Endothelial cell of umbilical vein (primary cell): ENCODE measurements at regions not wholly inside any gene's neighbourhood (a gene's known extent, or its start where the extent isn't known, plus 50 kb on each side); places are given as distances from the start of the nearest gene placed in this dataset.

Source experiments
- CTCF ChIP-seq, 2 donors: IDR thresholded peaks; 1 replicate in 1 of 2; 2 replicates in 1 of 2; pipeline ENCODE4 v1.5.1; 2011; ENCODE audit warnings: low read length in 2 of 2, mild to moderate bottlenecking in 2 of 2, moderate library complexity in 2 of 2, control low read depth in 1 of 2, inconsistent platforms in 1 of 2, low read depth in 1 of 2; ENCODE audit not compliant: insufficient read depth in 1 of 2; ENCODE audit errors: extremely low read depth in 1 of 2
- EZH2 ChIP-seq: IDR thresholded peaks from 2 replicates; pipeline ENCODE4 v1.6.1; 2012; ENCODE audit warnings: borderline replicate concordance, low read depth, mild to moderate bottlenecking, moderate library complexity, low read length, inconsistent platforms; ENCODE audit not compliant: severe bottlenecking
- GATA2 ChIP-seq: IDR thresholded peaks from 2 replicates; pipeline ENCODE4 v1.7.0; 2011; ENCODE audit warnings: low read depth, mild to moderate bottlenecking, moderate library complexity, mixed read lengths, low read length; ENCODE audit not compliant: insufficient read length, insufficient read depth
- JUN ChIP-seq: IDR thresholded peaks from 2 replicates; pipeline ENCODE4 v1.6.1; 2011; ENCODE audit warnings: borderline replicate concordance, low read depth; ENCODE audit not compliant: insufficient read length, insufficient read depth
- MYC ChIP-seq: IDR thresholded peaks from one replicate; pipeline ENCODE4 v1.6.1; 2011; ENCODE audit warnings: mild to moderate bottlenecking, low read depth, low read length
- POLR2A ChIP-seq: IDR thresholded peaks from 2 replicates; pipeline ENCODE4 v1.6.1; 2012; ENCODE audit warnings: low read depth, mild to moderate bottlenecking, control low read depth, low read length
- POLR2AphosphoS5 ChIP-seq: IDR thresholded peaks from 2 replicates; pipeline ENCODE4 v1.6.1; 2012; ENCODE audit warnings: low read depth, mild to moderate bottlenecking, control low read depth, low read length, moderate library complexity; ENCODE audit not compliant: insufficient read depth
- TF ChIP-seq, protein P1 (sequence below): IDR thresholded peaks from 2 replicates; pipeline ENCODE4 v1.6.1; 2011; ENCODE audit not compliant: insufficient read depth, insufficient read length

- TF ChIP-seq CTCF (IDR thresholded peaks at IDR 0.05; ENCODE audit: extremely low read depth in 1 of 2, insufficient read depth in 1 of 2, low read depth in 1 of 2, low read length in 2 of 2) (no peak), POLR2A (no peak), POLR2AphosphoS5 (no peak), EZH2 (no peak), GATA2 (no peak), JUN (no peak), MYC (no peak)
- TF ChIP-seq, protein P1, sequence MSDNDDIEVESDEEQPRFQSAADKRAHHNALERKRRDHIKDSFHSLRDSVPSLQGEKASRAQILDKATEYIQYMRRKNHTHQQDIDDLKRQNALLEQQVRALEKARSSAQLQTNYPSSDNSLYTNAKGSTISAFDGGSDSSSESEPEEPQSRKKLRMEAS: no peak
Measured at GRCh38 chr16:65494609-65495008, 372.7 kb upstream of the CDH11 start.
